LoVo (cell line): ENCODE measurements at regions not wholly inside any gene's neighbourhood (a gene's known extent, or its start where the extent isn't known, plus 50 kb on each side); places are given as distances from the start of the nearest gene placed in this dataset.
"Not testable (repeated sequence)": the region's sequence is repeated elsewhere in the genome, so short reads cannot be mapped to it uniquely, and the experiment has no call there.

Source experiments
- DNase-seq: peaks from one replicate; pipeline ENCODE4 v3.0.0-alpha.2; 2016; ENCODE audit warnings: low spot score

DNA sequence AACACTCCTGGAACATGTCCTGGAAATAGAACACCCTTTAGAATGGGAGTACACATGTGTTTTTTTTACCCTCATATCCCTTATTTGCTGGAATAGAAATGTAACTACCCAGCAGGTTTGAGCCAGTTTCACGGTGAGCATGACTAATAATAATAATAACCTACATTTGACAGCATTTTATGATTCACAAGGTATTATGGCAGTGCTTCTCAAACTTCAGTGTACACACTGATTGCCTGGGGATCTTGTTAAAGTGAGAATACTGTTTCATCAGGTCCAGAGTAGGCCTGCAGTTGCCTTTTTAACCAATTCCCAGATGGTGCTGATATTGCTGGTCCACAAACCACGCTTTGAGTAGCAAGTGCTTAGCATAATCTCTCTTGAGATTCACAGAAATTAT lies 63.9 kb downstream of the NFKBIZ start:
- no peak for DNase-seq

DNA sequence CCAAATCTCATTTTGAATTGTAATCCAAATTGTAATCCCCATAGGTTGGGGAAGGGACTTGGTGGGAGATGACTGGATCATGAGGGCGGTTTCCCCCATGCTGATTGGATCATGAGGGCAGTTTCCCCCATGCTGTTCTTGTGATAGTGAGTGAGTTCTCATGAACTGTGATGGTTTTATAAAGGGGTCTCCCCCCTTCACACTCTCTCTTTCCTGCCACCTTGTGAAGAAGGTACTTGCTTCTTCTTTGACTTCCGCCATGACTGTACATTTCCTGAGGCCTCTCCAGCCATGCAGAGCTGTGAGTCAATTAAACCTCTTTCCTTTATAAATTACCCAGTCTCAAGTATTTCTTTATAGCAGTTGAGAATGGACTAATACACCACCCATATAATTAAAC lies 68.4 kb downstream of the NFKBIZ start:
- DNase-seq, result not testable (repeated sequence)

DNA sequence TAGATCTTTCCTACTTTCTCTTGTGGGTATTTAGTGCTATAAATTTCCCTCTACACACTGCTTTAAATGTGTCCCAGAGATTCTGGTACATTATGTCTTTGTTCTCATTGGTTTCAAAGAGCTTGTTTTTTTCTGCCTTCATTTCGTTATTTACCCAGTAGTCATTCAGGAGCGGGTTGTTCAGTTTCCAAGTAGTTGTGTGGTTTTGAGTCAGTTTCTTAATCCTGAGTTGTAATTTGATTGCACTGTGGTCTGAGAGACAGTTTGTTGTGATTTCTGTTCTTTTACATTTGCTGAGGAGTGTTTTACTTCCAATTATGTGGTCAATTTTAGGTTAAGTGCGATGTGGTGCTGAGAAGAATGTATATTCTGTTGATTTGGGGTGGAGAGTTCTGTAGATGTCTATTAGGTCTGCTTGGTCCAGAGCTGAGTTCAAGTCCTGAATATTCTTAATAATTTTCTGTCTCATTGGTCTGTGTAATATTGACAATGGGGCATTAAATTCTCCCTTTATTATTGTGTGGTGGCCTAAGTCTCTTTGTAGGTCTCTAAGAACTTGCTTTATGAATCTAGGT lies 72.9 kb downstream of the NFKBIZ start:
- DNase-seq, result not testable (repeated sequence)

DNA sequence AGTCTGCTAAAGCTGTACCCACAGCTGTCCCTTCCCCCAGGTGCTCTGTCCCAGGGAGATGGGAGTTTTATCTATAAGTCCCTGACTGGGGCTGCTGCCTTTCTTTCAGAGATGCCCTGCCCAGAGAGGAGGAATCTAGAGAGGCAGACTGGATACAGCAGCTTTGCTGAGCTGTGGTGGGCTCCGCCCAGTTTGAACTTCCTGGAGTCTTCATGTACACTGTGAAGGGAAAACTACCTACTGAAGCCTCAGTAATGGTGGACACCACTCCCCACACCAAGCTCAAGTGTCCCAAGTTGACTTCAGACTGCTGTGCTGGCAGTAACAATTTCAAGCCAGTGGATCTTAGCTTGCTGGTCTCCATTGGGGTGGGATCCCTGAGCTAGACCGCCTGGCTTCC lies 75.3 kb downstream of the NFKBIZ start:
- DNase-seq, result not testable (repeated sequence)

GRCh38 chr3:101925124-101925523 lies 75.8 kb downstream of the NFKBIZ start:
- not testable (repeated sequence) for DNase-seq

DNA sequence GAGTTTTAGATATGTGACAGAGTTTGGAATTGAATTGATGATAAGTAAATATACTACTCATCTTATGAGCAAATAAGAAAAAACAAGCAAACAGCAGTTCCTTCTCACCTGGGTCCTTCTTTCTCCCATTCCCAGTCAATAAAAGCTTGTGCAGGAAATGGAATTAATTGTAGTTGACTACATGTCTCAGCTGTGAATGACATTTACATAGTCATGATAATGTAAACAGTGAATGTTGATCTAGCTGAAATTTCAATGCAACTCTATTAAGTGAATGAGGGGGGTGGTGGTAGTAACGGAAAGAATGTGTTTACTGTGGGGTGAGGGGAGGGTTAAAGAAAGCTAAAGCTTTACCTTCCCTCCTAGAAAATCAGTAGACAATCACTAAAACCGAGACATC lies 76.2 kb downstream of the NFKBIZ start:
- no peak for DNase-seq

DNA sequence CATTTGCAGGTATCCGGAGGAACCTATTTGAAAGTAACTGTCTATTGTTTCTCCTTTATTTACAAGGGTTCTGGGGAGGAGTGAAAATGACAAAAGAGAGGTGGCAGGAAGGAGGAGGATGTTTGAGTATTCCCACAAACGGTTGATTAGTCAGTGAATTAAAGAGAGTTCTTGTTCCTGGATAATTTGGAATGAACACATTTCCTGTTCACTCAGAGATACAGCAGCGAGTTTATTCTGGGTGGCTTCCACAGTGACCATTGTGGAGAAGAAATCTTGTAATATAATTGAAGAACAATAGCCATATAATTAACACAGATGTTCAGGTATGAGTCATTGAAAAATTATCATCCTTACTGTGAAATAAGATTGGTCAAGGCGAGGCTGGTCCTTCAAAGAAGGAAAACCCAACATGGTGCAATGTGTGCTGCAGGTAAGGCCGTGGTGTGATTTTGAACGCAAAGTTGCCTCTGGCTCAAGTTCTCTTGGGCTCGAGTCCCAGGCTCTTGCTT lies 77.3 kb downstream of the NFKBIZ start:
- DNase-seq, result no peak

DNA sequence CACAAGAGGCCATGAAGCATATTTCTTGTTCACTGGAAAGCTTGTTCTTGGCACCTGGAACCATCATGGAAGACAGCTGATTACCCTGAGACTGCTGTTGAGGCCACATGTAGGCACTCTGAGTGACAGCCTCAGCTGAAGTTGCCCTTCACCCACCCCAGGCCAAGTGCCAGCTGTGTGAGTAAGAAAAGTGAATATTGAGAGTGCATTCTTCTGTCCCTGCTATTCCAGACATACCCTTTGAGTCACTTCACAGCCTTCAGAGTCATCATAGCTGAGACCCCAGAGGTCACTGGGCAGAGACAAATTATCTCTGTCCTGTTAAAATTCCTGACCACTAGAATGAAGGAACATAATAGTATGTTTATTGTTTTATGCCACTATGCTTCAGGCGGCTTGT lies 79.6 kb downstream of the NFKBIZ start:
- DNase-seq, result no peak

GRCh38 chr3:101931081-101931480 lies 81.8 kb downstream of the NFKBIZ start:
- DNase-seq, result no peak

DNA sequence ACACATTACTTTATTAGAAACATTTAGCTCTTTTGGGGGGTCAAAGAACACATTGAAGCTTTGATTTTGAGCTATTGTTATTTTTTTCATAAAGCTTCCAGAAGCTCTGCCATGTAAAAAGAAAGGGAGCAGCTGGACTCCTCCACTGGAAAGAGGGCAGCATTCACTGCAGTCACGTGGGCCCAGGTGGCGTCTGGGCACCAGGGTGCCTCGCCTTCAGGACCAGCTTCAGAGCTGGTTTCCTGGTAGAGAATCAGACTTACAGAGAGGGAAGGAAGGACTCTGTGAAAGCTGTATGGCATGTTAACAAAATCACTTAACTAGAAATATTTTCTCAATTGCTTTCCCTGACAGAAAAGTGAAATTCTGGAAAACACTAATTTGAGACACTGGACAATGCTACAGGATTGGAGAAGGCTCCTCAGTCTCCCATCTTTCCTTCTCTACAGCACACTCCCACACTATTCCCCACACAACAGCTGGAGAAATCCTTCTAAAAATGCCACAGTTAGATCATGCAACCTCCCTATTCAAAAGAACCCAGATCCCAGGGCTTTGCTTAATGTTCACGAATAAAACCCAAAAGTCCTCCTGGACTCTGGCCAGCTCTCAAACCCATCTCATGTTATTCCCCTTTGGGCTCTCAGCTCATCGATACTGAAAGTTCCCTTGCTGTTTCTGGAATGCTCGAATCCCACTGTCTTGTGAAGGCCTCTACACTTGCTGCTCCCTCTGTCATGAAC lies 83.2 kb downstream of the NFKBIZ start:
- DNase-seq, result no peak

DNA sequence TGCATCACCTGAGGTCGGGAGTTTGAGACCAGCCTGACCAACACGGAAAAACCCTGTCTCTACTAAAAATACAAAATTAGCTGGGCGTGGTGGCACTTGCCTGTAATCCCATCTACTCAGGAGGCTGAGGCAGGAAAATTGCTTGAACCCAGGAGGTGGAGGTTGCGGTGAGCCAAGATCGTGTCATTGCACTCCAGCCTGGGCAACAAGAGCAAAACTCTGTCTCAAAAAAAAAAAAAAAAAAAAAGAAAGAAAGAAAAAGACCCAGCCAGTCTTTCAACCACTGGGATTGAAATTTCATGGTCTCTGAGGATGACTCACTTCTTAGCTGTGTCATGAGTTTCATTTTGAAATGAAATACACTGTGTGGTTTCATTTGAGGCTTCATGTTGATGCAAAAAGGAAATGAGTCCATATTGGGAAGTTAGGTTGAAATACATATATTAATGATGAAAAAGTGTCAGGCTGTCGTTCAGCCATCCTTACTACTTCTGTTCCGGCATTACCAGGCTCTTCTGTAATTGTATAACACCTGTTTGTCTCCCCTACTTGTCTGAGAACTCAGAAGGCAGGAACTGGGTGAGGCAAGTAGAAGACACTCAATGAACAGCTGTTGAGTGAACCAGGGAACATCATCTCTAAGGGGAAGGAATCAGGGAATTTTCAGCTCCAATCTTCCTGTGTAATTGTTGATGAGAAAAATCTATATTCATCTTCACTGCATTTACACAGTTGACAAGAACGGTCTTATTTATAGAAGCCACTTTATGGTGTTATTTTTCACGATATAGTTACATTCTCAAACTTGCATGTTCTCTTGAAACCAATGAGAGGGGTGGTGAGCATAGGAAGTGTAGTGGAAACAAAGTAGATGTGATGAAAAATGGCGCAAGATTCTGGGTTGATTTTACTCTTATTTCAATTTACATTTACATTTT lies 87.4 kb downstream of the NFKBIZ start:
- peak; percentile 50 for DNase-seq

DNA sequence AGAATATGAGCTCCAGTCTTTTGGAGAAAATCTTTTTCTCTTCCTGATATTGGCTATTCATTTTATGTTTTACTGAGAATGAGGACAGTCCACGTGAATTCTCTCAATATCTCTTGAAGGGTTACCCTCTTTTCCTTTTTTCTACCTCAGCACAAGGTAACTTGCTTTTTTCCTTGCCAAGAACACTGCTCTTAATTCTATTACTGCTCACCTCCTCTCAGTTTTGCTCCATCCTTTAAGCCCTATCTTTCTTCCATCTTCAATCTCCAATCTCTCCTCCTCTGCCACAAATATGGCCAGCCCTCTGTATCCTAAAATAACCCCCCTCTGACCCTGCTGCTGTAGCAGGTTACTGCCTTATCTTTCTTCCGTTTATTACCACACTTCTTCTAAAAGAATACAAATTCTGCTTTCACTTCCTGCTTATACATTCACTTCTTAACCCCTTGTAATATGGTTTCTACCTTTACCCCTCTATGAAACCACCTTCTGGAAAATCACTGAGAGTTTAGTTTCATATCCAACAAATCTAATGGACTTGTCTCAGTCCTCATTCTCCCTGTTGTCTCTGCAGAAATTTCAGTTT lies 89.0 kb downstream of the NFKBIZ start:
- DNase-seq, result no peak

GRCh38 chr3:101939361-101940049 lies 90.2 kb downstream of the NFKBIZ start:
- no peak for DNase-seq

GRCh38 chr3:101940521-101941317 lies 91.4 kb downstream of the NFKBIZ start:
- DNase-seq, result no peak

DNA sequence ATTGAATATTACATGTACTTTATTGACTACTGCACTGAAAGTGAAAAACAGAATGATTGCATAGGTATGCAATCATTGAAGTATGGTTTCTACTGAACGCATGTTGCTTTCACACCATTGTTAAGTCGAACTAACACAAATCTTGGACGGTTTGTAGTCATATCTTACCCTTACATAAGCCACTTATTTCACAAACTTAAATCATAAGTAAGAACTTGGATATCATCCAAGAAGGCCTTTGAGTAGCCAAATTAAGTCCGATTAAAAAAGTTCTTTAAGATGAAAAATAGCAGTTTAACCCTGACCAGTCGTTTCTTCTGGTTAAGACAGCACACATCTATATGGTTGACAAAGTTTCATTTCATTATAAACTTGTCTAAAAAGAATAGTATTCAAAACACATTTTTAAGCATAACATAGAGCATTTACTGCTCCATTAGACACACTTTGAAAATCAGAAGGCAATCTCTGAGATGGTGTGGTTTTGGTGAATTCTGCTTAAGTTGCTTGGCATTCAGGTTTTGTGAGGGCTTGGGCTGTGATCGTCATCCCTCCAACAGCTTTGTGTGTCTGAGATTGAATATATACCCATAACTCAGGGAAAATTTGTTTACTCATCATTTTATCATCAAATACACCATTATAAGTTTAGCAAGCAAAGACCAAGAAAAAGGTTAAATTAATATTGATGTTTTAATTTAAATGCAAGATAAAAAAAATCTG lies 92.2 kb downstream of the NFKBIZ start:
- DNase-seq, result no peak

DNA sequence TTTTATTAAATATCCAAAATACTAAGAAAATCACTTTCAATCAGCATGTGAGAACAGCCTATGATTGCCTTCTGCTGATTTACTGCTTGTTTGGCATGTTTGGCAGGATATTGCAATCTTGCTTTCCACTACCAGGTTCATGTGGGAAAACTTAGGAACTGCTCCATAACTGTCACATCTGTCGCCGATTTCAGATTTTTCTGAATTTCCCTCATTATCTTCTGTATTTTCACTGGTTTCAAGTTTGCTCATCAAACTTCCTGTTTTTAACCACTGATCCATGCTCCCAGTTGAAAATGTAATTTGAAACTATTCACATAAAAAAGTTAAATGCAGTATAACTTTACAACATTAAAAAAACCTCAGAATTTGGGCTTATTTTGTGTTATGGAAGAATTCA lies 93.0 kb downstream of the NFKBIZ start:
- DNase-seq, result no peak

GRCh38 chr3:101943029-101943428 lies 93.7 kb downstream of the NFKBIZ start:
- DNase-seq, result no peak

DNA sequence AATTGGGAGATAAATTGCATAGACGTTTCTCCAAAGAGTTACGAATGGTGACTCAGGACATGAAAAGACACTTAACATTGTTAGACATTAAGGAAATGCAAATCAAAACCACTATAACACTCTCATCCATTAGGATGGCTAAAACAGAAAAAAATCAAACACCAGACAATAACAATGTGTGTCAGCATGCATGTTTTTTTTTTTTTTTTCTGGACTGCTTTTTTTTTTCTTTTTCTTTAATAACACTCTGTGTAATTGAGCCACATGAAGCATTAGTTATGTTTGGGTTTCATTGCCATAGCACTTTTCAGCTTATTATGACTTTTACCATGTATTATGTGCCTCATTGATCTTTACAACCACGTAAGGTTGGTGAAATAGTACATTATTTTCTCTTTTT lies 95.0 kb downstream of the NFKBIZ start:
- no peak for DNase-seq

- DNase-seq, result no peak
These were observed 96.7 kb downstream of the NFKBIZ start for GRCh38 chr3:101945980-101946379.

DNA sequence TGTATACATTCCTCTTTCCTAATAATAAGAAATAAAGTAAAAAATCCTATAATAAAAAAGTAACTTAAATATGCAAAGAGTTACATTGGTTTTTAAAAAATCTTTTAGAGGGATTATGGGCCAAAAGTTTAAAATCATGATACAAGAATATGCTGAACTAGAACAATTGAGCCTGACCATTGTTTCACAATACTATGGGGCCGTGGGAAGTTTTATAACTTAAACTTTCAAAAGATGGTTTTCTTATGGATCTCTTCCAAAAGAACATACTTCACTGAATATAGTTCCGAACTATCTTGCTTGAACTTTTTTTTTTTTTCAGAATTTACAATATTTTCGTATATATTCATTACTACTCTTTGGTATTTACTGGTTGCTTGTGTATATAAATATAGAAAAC lies 97.6 kb downstream of the NFKBIZ start:
- DNase-seq, result no peak
